Dermis blood vessel endothelial cell (primary cell): ENCODE measurements at regions not wholly inside any gene's neighbourhood (a gene's known extent, or its start where the extent isn't known, plus 50 kb on each side); places are given as distances from the start of the nearest gene placed in this dataset.
"Not testable (repeated sequence)": the region's sequence is repeated elsewhere in the genome, so short reads cannot be mapped to it uniquely, and the experiment has no call there.

Experiments
- DNase-seq: peaks from one replicate; pipeline ENCODE4 v3.0.0; 2010

DNA sequence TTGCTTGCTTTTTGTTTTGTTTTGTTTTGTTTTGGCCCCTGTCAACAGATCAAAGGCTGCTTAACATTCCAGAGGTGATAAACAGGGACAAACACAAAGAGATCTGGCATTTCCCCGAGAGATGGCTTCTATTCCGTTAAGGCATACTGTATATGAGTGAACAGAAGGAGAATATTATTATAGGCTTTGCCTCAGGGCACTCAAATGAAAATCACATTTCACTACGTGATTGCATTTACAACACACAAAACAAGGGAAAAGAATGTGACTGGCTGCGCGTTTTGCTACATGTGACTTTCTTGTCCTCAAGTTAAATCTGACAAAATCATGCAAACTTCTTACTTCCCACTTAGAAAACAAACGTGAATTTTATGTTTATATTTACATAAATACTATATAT, 1037.9 kb upstream of the DDX18 start:
- DNase-seq, result no peak

DNA sequence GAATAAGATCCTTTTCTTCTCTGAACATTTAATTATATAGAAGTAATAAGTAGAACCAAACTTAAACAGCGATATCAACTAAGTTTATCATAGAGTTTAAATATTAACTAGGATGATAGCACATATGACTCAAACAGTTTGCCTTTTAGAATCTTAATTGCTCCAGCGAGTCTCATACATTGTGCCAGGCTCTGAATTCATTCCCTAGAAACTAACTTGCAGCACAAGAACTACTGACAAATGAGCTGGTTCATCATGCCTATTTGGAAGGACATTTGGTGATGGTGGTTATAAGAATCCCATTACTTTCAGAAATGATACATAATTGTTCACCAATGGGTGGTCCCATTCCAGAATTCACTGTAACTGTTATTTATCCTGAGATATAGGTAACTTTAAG, 1026.6 kb upstream of the DDX18 start:
- DNase-seq, result no peak

DNA sequence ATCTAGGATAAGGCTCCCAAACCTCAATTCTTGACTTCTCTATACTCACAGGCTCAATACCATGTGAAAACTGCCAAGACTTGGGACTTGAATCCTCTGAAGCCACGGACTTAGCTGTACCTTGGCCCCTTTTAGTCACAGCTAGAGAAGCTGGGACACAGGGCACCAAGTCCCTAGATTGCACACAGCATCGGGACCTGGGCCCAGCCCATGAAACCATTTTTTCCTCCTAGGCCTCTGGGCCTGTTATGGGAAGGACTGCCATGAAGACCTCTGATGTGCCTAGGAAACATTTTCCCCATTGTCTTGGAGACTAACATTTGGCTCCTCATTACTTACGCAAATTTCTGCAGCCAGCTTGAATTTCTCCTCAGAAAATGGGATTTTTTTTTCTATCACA, 1011.8 kb upstream of the DDX18 start:
- no peak for DNase-seq

DNA sequence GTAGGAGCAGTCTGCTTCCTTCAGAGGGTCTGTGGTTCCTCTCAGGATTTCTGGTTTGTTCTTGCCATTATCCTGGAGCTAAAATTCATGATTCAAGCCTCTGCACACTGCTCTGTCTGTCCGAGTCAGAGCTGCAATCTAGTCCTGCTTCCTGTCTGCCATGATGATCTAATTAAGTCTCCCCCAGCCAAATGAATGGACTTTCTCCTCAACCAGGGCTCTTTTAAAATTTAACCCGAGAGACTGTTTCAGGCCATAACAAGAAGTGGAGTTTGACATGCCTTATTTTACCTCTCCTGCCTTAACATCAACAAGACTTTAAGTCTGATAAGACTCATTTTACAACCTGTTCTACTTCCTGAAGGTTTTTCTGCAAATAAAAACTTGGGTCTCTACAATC, 1009.6 kb upstream of the DDX18 start:
- no peak for DNase-seq

DNA sequence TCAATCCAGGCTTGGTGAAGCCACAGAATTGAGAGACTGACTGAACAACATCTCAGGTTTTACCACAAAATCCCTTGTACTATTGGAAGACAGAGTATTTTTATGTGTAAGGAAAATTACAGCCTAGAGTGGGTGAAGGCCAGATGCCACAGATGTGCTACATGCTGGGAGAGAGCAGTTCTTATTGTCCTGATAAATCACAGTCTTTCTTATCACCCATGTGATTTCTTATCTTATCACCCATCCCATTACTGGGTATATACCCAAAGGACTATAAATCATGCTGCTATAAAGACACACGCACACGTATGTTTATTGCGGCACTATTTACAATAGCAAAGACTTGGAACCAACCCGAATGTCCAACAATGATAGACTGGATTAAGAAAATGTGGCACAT, 1008.0 kb upstream of the DDX18 start:
- not testable (repeated sequence) for DNase-seq

DNA sequence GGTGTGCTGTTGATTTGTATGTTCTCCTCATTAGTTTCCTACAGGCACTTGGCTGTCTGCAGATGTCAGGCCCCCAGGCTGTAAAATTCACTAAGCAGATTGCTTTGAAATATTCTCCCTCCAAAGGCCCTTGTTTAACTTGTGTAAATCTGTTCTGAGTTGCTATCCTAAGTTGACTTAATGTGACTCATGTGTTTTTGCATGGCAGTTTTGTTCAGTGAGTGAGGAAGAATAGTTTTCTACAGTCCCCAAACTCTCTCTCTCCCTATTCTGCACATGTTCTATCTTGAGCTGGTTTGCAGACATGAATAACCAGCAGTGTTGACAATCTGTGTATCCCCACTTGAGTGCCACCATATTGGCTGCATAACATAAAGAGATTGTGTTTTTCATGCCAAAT, 1005.4 kb upstream of the DDX18 start:
- no peak for DNase-seq

DNA sequence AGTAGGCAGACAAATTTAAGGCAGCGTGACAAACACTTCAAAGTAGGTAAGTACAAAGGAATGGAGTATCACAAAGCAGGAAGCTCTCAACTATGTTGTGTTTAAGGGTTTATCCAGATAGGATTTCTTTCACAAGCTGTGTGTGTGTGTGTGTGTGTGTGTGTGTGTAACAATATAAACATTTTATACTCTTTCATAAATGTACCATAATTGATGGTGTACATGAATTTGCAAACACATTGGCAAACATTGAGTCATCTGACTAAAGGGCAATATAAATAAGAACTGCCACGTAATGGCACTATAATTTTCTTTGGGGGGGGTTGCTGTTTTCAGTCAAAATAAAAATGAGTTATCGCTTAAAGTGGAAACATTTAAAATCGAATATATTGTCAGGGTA, 1004.4 kb upstream of the DDX18 start:
- DNase-seq, result no peak

DNA sequence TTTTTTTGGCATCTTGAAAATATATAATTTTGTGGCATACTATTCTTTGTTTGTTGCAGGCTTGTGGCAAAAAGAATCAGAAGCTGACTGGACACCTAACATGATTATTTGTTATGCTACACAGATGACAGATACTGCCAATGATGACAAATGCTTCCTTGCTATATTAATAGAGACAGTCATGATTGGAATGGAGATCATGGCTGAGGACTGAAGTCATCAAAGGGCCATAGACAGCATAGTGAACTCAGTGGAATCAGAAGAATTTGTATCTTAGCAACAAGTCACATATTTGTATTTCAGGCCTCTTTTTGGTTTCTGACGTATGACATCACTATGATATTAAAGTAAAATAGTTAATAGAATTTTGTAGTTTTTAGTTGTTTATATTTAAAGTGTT, 1003.8 kb upstream of the DDX18 start:
- no peak for DNase-seq

DNA sequence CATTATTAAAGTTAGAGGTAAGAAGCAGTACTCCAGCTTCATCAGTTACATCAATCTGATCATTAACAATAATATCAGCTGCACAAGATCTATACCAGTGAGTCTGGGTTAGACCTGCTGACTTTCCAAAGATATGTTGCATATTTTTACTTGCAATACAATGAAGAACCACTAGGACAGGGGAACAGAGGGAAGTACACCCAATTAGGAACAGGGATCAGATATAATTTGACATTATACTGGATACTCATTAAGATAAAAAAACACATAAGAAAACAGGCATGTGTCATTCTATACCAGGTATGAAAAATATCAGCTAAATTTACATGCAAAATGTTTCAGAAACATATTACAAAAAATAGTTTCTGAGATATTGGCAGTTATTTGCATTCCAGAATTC, 995.1 kb upstream of the DDX18 start:
- no peak for DNase-seq

DNA sequence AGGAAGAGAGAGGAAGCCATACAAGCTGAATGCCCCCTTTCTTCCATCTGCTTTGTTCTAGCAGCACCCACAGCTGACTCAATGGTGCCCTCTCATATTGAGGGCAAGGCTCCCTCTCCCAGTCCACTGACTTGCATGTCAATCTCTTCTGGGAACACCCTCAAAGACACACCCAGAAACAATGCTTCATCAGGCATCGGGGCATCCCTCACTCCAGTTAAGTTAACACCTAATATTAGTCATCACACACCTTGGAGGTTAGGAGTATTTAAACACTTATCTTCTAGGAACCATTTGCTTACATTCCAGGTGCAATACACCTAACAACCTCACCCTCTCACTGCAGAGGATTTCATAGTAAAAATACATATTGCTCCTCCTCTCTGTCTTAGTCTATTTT, 993.5 kb upstream of the DDX18 start:
- no peak for DNase-seq

DNA sequence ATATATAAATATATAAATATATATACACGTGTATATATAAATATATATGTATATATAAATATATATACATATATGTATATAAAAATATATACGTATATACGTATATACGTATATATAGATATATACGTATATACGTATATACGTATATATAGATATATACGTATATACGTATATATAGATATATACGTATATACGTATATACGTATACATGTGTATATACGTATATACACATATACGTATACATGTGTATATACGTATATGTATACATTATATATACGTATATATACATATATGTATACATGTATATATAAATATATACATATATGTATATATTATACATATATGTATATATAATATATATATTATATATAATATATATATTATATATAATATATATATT, 984.9 kb upstream of the DDX18 start:
- not testable (repeated sequence) for DNase-seq

DNA sequence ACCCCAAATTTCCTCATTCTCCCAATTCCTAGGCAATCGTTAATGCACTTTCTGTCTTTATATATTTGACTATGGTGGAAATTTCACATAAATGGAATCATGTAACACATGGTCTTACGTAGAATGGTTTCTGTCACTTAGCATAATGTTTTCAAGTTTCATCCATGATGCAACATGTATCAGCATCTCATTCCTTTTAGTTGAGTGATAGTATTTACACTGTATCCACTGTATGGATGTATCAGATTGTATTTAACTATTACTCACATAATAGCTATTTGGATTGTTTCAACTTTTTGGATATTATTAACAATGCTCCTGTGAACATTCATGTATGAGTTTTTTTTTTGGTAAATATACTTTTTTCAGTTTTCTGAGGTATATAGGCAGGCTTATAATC, 982.3 kb upstream of the DDX18 start:
- DNase-seq, result no peak

DNA sequence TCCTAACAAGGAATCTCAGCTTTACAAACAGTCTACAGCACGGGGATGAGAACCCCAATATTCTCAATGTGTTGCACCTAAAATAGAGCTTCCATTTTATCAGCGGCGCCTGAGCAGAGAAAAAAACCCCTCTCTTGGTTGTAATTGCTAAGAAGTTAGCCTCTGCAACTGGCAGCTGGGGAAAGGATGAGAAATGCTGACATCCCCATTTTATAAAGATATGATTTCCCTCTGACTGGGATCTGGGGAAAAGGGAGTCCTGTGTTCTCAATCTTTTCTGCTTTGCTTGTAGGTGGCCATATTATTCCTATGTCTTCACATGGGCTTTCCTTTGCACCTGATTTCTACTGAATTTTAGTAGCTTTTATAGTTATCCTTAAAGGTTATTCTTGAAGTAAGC, 981.4 kb upstream of the DDX18 start:
- no peak for DNase-seq

DNA sequence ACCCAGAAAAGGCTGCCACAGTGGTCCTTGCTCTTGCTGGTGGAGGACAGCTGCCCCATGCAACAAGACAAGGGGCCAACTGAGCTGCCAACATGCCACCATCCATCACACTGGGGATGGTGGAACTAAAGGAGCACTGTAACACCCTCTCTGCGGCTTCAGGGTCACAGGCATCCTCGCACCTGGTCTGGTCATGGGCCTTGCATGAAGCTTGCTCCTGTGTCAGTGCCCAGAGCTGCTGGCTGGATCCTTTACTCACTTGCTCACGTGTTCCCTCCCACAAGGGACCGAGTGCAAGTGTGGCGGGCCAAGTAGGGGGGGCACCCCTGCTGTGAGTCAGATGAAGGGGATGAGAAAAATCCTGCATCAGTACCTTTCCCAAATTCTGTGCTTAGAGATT, 972.3 kb upstream of the DDX18 start:
- DNase-seq, result no peak

DNA sequence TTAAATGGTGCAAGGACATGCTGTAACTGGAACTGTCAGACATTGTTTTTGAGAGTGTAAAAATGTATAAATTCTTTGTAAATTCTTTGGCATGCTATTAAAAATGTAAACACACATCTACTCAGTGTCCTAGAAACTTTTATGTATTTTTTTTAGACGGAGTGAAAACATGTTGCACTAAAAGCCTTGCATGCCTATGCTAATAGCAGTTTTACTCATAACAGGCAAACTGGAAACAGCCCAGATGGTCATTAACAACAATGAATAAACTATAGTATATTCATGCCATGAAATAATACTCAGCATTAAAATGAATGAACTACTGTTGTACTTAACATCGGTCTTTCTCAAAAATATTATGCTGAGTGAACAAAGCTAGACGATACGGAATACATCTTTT, 954.8 kb upstream of the DDX18 start:
- no peak for DNase-seq

DNA sequence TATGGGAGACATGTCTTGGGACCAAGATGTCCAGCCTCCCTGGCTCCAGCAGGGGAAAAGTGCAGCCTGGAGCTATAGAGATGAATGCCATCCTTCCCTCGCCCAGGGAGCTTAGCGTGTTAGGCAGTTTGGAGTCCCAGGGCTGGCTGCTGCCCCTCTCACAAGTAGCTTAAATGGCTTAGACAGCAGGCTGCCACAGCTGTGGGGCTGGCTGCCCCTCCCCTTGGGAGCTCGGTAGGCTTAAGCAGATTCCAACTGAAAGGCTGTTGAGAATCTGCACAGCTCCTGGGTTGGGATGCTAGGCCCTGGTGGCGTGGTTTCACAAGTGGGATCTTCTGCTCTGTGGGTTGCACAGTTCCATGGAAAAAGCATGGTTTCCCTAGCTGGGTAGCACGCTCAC, 940.5 kb upstream of the DDX18 start:
- DNase-seq, result no peak

DNA sequence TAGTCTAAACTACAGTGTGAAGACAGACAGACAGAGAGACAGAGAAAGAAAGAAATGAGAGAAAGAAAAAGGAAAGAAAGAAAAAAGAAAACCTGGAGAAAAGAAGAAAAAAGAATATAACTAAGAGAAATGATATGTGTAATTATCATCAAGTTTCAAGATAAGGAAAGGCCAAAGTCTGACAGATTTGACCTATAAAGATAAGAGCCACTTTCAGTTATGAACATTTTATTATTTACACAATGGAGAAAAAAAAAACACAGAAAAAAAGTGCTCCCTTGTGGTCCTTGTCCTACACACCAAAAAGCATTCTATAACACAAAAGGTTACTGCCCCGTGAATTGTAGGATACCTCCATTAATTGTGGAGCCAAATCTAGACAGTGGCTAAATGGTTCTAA, 937.2 kb upstream of the DDX18 start:
- no peak for DNase-seq

DNA sequence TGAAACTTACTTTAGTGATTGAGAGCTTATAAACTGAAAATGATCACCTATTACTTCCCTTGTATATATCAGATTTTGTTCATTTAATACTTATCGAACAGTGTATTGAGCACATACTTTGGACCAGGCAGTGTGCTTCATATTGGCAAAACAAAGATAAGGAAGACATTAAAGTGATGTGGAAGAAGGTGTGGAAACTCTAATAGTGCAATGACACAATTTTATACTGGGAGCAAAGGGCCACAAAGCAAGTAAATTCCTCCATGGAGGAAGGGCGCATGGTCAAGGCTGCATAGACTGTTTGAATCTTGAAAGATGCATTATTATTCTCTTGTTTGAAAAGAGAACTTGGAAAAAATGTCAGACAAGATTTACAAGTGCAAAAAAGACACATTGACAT, 936.5 kb upstream of the DDX18 start:
- DNase-seq, result no peak

DNA sequence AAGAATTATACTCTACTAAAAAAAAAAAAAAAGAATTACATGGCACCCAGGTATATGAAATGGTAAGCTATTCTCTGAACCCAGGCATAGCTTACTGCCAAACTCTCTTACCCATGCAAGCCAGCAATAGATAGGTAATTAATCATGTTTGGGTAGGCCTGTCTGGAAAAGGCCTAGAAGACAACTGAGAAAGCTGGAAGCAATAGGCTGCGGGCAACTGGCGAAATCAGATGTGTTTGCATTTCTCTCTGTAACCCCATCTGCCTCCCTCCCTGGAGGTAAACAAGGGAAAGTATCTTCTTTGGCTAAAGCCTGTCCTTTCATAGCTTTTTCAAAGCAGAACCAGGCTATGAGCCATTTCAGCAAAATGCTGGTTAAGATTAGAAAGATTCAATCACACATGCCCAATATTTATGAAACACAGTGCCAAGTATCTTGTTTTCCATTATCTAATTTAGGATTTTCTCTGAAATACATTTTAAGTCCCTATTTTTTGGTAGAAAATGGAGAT, 934.8 kb upstream of the DDX18 start:
- DNase-seq, result no peak

DNA sequence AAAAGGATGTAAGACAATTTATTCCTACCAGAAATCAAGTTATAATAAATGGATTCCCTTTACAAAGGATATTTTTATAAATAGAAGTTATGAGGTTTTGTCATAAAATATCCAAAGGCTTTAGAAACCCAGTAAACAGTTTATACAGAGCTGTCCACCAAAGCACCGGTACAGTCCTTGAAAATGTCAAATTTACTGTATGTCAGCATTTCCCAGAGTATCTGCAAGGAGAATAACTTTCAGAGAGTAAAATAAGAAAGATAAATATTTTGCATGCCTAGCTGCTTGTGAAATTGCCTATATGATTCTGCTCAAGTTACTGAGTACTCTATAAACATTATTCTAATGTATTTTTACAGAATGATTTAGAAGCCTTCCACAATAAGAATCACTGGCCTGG, 923.3 kb upstream of the DDX18 start:
- DNase-seq, result no peak

DNA sequence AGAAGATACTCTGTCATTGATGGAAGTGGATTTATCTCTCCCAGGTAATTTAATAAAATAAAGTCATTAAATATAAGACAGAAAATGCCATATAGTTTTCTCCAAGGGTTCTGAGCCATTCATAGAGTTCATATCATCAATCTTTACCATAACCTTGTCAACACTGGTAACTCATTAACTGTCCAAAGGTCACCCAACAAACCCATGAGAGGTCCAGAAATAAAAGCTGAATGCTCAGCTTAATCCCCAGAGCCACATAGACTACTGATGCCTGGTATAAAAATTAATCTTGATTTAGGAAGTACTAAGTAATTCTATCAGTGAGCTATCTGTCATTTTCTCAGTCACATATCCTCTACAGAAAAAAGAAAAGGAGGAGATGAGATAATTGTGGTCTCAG, 903.0 kb upstream of the DDX18 start:
- DNase-seq, result no peak

DNA sequence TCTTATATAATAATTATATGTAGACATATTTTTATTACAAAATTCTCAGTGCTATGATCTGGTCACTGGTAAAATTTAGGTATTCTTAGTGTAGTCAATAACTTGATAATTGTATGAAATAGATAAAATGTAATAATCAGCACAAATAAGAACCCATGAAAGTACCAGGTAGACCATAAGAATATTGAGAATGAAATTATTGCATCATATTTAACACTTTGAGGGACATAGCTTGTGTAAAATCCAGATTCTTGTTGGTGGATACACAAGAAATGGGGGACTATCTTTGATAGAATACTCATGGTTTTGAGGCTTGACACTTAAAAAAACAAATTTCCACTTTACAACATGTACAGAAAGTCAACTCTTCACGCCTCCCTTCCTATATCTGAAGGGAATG, 898.8 kb upstream of the DDX18 start:
- no peak for DNase-seq

DNA sequence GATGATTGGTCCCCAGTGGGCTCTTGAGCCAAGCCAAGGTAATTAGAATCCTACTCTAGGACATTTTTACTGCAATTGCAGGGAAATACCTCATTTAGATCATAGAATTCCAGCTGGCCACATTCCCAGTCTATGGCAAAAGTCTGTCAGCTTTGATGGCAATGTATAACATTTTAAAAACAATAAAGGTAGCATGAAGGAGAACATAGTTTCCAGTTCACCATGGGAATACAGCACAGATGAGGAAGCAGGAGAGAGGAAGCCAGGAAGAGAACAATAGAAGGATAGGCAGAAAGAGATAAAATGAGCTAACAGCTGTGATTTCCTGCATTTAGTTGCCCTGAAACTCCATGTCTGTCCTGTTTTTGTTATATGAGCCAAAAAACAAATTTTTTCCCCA, 897.3 kb upstream of the DDX18 start:
- DNase-seq, result no peak

DNA sequence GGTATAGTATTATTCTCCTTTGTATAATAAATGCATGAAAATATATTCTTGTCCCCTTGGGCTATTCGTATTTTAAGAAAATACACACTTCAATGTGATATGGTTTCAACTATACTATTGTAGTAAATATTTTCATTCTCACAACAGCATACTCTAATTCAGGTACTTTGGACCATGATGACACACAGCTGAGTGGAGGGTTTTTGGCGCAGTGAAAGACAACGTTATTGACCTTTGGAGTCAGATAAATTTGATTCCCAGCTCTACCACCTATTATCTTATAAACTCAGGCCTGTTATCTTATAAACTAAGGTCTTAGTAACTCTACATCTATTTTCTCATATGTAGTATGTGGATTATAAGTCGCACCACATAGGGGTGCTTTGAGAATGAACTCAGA, 895.9 kb upstream of the DDX18 start:
- no peak for DNase-seq

DNA sequence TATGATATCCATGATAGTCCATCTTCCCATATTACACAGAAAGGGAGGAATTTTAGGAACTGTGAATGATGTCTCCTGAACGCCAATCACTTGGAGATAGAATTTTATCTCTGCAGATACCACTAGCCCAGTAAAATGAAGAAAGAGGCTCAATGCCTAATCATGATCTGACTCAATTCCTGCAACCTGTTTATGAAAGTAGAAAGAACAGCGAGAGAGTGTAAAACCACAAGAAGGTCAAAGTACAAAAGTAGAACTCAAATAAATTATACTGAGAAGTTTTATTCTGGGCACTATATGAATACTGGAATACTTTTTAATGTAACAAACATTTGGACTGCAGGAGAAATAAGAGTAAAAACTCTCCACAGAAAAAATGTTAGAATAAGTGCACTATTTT, 892.1 kb upstream of the DDX18 start:
- no peak for DNase-seq

DNA sequence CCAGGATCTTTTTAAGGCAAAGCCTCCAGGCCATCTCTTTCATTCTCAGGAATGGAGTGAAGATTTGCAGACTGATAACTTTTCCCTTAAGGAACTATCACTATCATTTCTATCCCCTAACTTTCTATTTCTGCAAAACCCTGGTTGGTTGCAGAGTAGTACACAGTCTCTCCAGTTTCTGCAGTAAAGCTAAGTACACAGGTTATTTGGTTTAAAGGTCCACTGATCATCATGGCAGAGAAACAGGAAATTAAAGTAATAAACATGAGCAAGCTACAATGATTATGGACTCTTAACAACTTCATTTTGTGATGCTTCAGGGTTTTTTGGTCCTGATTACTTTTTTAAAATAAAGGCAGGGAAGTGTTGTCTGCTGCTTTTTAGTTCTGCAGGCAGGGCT, 890.0 kb upstream of the DDX18 start:
- no peak for DNase-seq
